Suprapubic skin (tissue), 4 donors: ENCODE measurements at regions not wholly inside any gene's neighbourhood (a gene's known extent, or its start where the extent isn't known, plus 50 kb on each side); places are given as distances from the start of the nearest gene placed in this dataset.

Experiments
- CTCF ChIP-seq, 2 donors: fragments of 200-600 bp in 1 of 2; fragments of 450-650 bp in 1 of 2; sonication (generic) in 1 of 2; IDR thresholded peaks; one replicate each; pipeline ENCODE4 v1.5.1; 2016 to 2019; ENCODE audit warnings: antibody characterized with exemption in 2 of 2, mild to moderate bottlenecking in 1 of 2, moderate library complexity in 1 of 2
- EP300 ChIP-seq: sonication (generic); formaldehyde crosslinking; IDR thresholded peaks from one replicate; pipeline ENCODE4 v1.6.1; 2017; ENCODE audit warnings: antibody characterized with exemption
- POLR2A ChIP-seq, 2 donors: fragments of 450-650 bp; IDR thresholded peaks; one replicate each; pipeline ENCODE4 v1.6.1; 2017; ENCODE audit warnings: antibody characterized with exemption in 2 of 2, mild to moderate bottlenecking in 2 of 2, moderate library complexity in 2 of 2
- POLR2AphosphoS5 ChIP-seq, 3 donors: sonication (generic); formaldehyde crosslinking; IDR thresholded peaks; one replicate each; pipeline ENCODE4 v1.6.1; 2017; ENCODE audit warnings: antibody characterized with exemption in 3 of 3

- no peak for TF ChIP-seq CTCF (IDR thresholded peaks at IDR 0.05)
- no peak for TF ChIP-seq POLR2A (IDR thresholded peaks at IDR 0.05)
- TF ChIP-seq POLR2AphosphoS5 (IDR thresholded peaks at IDR 0.05) = no peak
- no peak for TF ChIP-seq EP300
Observed at GRCh38 chr1:22369294-22370189, 82.1 kb upstream of the ZBTB40 start.
